Stimulated activated CD4-positive, alpha-beta T cell treated with anti-CD3 and anti-CD28 coated beads, Interleukin-15, amount 100 ng/mL, for 1 hour (primary cell): ENCODE measurements at regions not wholly inside any gene's neighbourhood (a gene's known extent, or its start where the extent isn't known, plus 50 kb on each side); places are given as distances from the start of the nearest gene placed in this dataset.

Experiments
- DNase-seq, 2 donors: peaks; one replicate each; pipeline ENCODE4 v3.0.0-alpha.2; 2020; ENCODE audit warnings: low read depth in 1 of 2, low spot score in 1 of 2

GRCh38 chr4:80145739-80146138 lies 51.6 kb upstream of the PRDM8 start:
- DNase-seq = no peak

GRCh38 chr4:80144676-80145470 lies 52.4 kb upstream of the PRDM8 start:
- no peak for DNase-seq

- DNase-seq = no peak
Observed at GRCh38 chr4:80143307-80143679, 54.0 kb upstream of the PRDM8 start.

- no peak for DNase-seq
Observed at GRCh38 chr4:80142394-80143306, 54.7 kb upstream of the PRDM8 start.

GRCh38 chr4:80141543-80141942 lies 55.8 kb upstream of the PRDM8 start:
- DNase-seq = no peak

- DNase-seq = no peak
Observed at GRCh38 chr4:80140194-80140593, 57.1 kb upstream of the PRDM8 start.

GRCh38 chr4:80139671-80140070 lies 57.6 kb upstream of the PRDM8 start:
- DNase-seq = no peak

- DNase-seq = peak in 1 of 2 donors; percentile 15
Observed at GRCh38 chr4:80138551-80139538, 58.5 kb upstream of the PRDM8 start.

GRCh38 chr4:80137631-80138030 lies 59.7 kb upstream of the PRDM8 start:
- no peak for DNase-seq

- DNase-seq = no peak
Observed at GRCh38 chr4:80136270-80136669, 61.0 kb upstream of the PRDM8 start.

GRCh38 chr4:80135702-80136058 lies 61.6 kb upstream of the PRDM8 start:
- no peak for DNase-seq

GRCh38 chr4:80134936-80135701 lies 62.1 kb upstream of the ANTXR2 start:
- no peak for DNase-seq

GRCh38 chr4:80133240-80133783 lies 60.3 kb upstream of the ANTXR2 start:
- DNase-seq = no peak

GRCh38 chr4:80129785-80130184 lies 56.8 kb upstream of the ANTXR2 start:
- DNase-seq = no peak

GRCh38 chr4:80128941-80129340 lies 55.9 kb upstream of the ANTXR2 start:
- DNase-seq = no peak

GRCh38 chr4:80127870-80128419 lies 54.9 kb upstream of the ANTXR2 start:
- DNase-seq = no peak

GRCh38 chr4:80126435-80126834 lies 53.4 kb upstream of the ANTXR2 start:
- DNase-seq = no peak

GRCh38 chr4:80125252-80126177 lies 52.5 kb upstream of the ANTXR2 start:
- DNase-seq = no peak
